ENCODE measurements at regions not wholly inside any gene's neighbourhood (a gene's known extent, or its start where the extent isn't known, plus 50 kb on each side); places are given as distances from the start of the nearest gene placed in this dataset.

DNA sequence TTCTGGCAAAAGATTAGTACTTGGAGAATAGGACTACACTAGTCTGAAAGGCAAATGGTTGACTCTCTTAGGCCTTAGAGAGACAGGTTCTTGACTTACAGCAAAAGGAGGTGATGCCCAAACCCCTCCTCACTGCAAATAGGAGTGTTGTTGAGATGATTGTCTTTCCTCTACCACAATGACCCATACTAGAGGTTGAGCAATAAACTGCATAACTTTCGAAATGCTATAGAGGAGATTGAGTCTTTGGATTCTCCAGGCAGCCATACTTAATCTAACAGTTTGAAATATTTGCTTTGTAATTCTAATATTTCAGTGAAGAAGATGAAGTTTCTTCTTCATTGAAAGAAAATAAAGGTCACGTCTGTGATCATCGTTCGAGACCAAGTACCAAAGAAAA, 498.5 kb upstream of the GBE1 start:
- Histone ChIP-seq H3F3A (ENCODE audit: insufficient read depth) (no peaks in the 10 kb centered on the region), H2AFZ (ENCODE audit: low read depth, low read length, severe bottlenecking) (no peak overlapping the region), H3K79me2 (ENCODE audit: insufficient read depth, low read length) (no peaks in the 10 kb centered on the region), H3K9me2 (replicated peaks; ENCODE audit: insufficient read depth, low read length) (no peaks in the 10 kb centered on the region), H4K20me1 (ENCODE audit: low read depth, low read length) (no peaks in the 10 kb centered on the region), H3K9me3 (ENCODE audit: insufficient read depth, low read length) (no peaks in the 10 kb centered on the region), H3K4me3 (ENCODE audit: insufficient read depth, low read length, poor library complexity, severe bottlenecking) (no peak overlapping the region), H3K36me3 (ENCODE audit: low read length) (no peaks in the 10 kb centered on the region), H3K27ac (ENCODE audit: low read depth, low read length) (no peak overlapping the region), H3K4me2 (ENCODE audit: low read depth, low read length, poor library complexity, severe bottlenecking) (no peak overlapping the region), H3K9ac (ENCODE audit: low read length) (no peak overlapping the region), H3K27me3 (ENCODE audit: low read length) (no peaks in the 10 kb centered on the region)
- no peak for TF ChIP-seq EZH2phosphoT487 (conservative IDR thresholded peaks at IDR 0.05; ENCODE audit: low read length)
- no peak for TF ChIP-seq CTCF (IDR thresholded peaks at IDR 0.05; ENCODE audit: insufficient read depth, low read length, poor library complexity, severe bottlenecking)

DNA sequence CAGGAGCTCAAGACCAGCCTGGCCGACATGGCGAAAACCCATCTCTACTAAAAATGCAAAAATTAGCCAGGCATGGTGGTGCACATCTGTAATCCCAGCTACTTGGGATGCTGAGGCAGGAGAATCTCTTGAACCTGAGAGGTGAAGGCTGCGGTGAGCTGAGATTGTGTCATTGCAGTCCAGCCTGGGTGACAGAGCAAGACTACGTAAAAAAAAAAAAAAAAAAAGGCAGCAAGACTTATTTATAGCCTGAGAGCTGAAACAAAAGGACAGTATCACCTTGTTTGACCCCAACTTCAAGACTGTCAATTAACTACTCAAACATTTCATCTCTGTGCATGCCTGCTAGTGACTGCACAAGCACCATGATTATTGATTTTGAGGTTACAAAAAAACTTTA, 478.9 kb upstream of the GBE1 start:
- no peak for TF ChIP-seq CTCF (IDR thresholded peaks at IDR 0.05; ENCODE audit: insufficient read depth, low read length, poor library complexity, severe bottlenecking)
- TF ChIP-seq EZH2phosphoT487 (conservative IDR thresholded peaks at IDR 0.05; ENCODE audit: low read length): no peak
- no peaks in the 10 kb centered on the region for H3K9me3 ChIP-seq (ENCODE audit: insufficient read depth, low read length)
- no peaks in the 10 kb centered on the region for H3K36me3 ChIP-seq (ENCODE audit: low read length)
- H4K20me1 ChIP-seq (ENCODE audit: low read depth, low read length): no peaks in the 10 kb centered on the region
- no peak overlapping the region for H3K4me2 ChIP-seq (ENCODE audit: low read depth, low read length, poor library complexity, severe bottlenecking)
- H3F3A ChIP-seq (ENCODE audit: insufficient read depth): no peaks in the 10 kb centered on the region
- no peak overlapping the region for H3K4me3 ChIP-seq (ENCODE audit: insufficient read depth, low read length, poor library complexity, severe bottlenecking)
- H3K27me3 ChIP-seq (ENCODE audit: low read length): no peaks in the 10 kb centered on the region
- no peak overlapping the region for H3K9ac ChIP-seq (ENCODE audit: low read length)
- no peaks in the 10 kb centered on the region for H3K79me2 ChIP-seq (ENCODE audit: insufficient read depth, low read length)
- no peaks in the 10 kb centered on the region for H3K9me2 ChIP-seq (replicated peaks; ENCODE audit: insufficient read depth, low read length)
- H2AFZ ChIP-seq (ENCODE audit: low read depth, low read length, severe bottlenecking): no peak overlapping the region
- no peak overlapping the region for H3K27ac ChIP-seq (ENCODE audit: low read depth, low read length)

GRCh38 chr3:82236257-82236656, 474.8 kb upstream of the GBE1 start:
- Histone ChIP-seq H3K9me2 (replicated peaks; ENCODE audit: insufficient read depth, low read length) (no peaks in the 10 kb centered on the region), H4K20me1 (ENCODE audit: low read depth, low read length) (no peaks in the 10 kb centered on the region), H3K36me3 (ENCODE audit: low read length) (no peaks in the 10 kb centered on the region), H2AFZ (ENCODE audit: low read depth, low read length, severe bottlenecking) (peak overlapping the region; percentile 70), H3K27ac (ENCODE audit: low read depth, low read length) (no peak overlapping the region), H3K79me2 (ENCODE audit: insufficient read depth, low read length) (no peaks in the 10 kb centered on the region), H3K9me3 (ENCODE audit: insufficient read depth, low read length) (no peaks in the 10 kb centered on the region), H3K9ac (ENCODE audit: low read length) (no peak overlapping the region), H3K4me3 (ENCODE audit: insufficient read depth, low read length, poor library complexity, severe bottlenecking) (no peak overlapping the region), H3F3A (ENCODE audit: insufficient read depth) (no peaks in the 10 kb centered on the region), H3K4me2 (ENCODE audit: low read depth, low read length, poor library complexity, severe bottlenecking) (no peak overlapping the region), H3K27me3 (ENCODE audit: low read length) (no peaks in the 10 kb centered on the region)
- TF ChIP-seq CTCF (IDR thresholded peaks at IDR 0.05; ENCODE audit: insufficient read depth, low read length, poor library complexity, severe bottlenecking): no peak
- no peak for TF ChIP-seq EZH2phosphoT487 (conservative IDR thresholded peaks at IDR 0.05; ENCODE audit: low read length)

Measured in SU-DHL-6 (cell line).